IgD-negative memory B cell (primary cell): ENCODE measurements at regions not wholly inside any gene's neighbourhood (a gene's known extent, or its start where the extent isn't known, plus 50 kb on each side); places are given as distances from the start of the nearest gene placed in this dataset.

Source experiments
- H3K27ac Mint-ChIP-seq, 3 donors: one replicate each; pipeline ENCODE4 v1.8.0; 2020 to 2022; ENCODE audit warnings: mild to moderate bottlenecking in 3 of 3, mixed read lengths in 3 of 3, moderate library complexity in 1 of 3
- H3K27me3 Mint-ChIP-seq: one replicate; pipeline ENCODE4 v1.8.0; 2021; ENCODE audit warnings: mixed read lengths
- H3K36me3 Mint-ChIP-seq: one replicate; pipeline ENCODE4 v1.8.0; 2020; ENCODE audit warnings: mild to moderate bottlenecking, mixed read lengths
- H3K4me1 Mint-ChIP-seq, 3 donors: one replicate each; pipeline ENCODE4 v1.8.0; 2020 to 2022; ENCODE audit warnings: mixed read lengths in 3 of 3, mild to moderate bottlenecking in 1 of 3
- H3K4me3 Mint-ChIP-seq, 4 donors: one replicate each; pipeline ENCODE4 v1.8.0; 2020 to 2022; ENCODE audit warnings: mild to moderate bottlenecking in 4 of 4, mixed read lengths in 4 of 4, moderate library complexity in 3 of 4
- H3K9me3 Mint-ChIP-seq, 3 donors: one replicate each; pipeline ENCODE4 v1.8.0; 2020 to 2021; ENCODE audit warnings: mixed read lengths in 3 of 3, mild to moderate bottlenecking in 1 of 3

- Mint-ChIP-seq H3K4me1 (no peaks in the 10 kb centered on the region), H3K36me3 (no peaks in the 10 kb centered on the region), H3K4me3 (no peak overlapping the region), H3K27ac (no peak overlapping the region), H3K9me3 (peaks cover 0 to 4% (median 4%) of the 10 kb centered on the region in 3 donors), H3K27me3 (no peaks in the 10 kb centered on the region)
Measured at GRCh38 chr11:41988951-41989572, 529.6 kb upstream of the LRRC4C start.

GRCh38 chr11:41989823-41990380, 530.5 kb upstream of the LRRC4C start:
- Mint-ChIP-seq H3K4me1 (no peaks in the 10 kb centered on the region), H3K27ac (no peak overlapping the region), H3K9me3 (peaks cover 0 to 6% (median 4%) of the 10 kb centered on the region in 3 donors), H3K36me3 (no peaks in the 10 kb centered on the region), H3K27me3 (no peaks in the 10 kb centered on the region), H3K4me3 (no peak overlapping the region)

- no peaks in the 10 kb centered on the region for H3K27me3 Mint-ChIP-seq
- H3K36me3 Mint-ChIP-seq, result no peaks in the 10 kb centered on the region
- H3K9me3 Mint-ChIP-seq, result peaks cover 0 to 4% (median 4%) of the 10 kb centered on the region in 3 donors
- H3K4me3 Mint-ChIP-seq, result no peak overlapping the region
- H3K4me1 Mint-ChIP-seq, result peaks cover 0 to 2% (median 0%) of the 10 kb centered on the region in 3 donors
- H3K27ac Mint-ChIP-seq, result no peak overlapping the region
Measured at GRCh38 chr11:41996533-41996932, 537.1 kb upstream of the LRRC4C start.

- Mint-ChIP-seq H3K4me1 (peaks cover 0 to 2% (median 0%) of the 10 kb centered on the region in 3 donors), H3K36me3 (no peaks in the 10 kb centered on the region), H3K27ac (no peak overlapping the region), H3K9me3 (peaks cover 0 to 4% (median 4%) of the 10 kb centered on the region in 3 donors), H3K4me3 (no peak overlapping the region), H3K27me3 (no peaks in the 10 kb centered on the region)
Measured at GRCh38 chr11:41997844-41998401, 538.5 kb upstream of the LRRC4C start.

GRCh38 chr11:41999066-41999465, 539.6 kb upstream of the LRRC4C start:
- Mint-ChIP-seq H3K4me3 (no peak overlapping the region), H3K4me1 (peaks cover 0 to 2% (median 0%) of the 10 kb centered on the region in 3 donors), H3K27ac (no peak overlapping the region), H3K9me3 (peaks cover 0 to 4% (median 2%) of the 10 kb centered on the region in 3 donors), H3K36me3 (no peaks in the 10 kb centered on the region), H3K27me3 (no peaks in the 10 kb centered on the region)

GRCh38 chr11:42003801-42004200, 544.3 kb upstream of the LRRC4C start:
- no peak overlapping the region for H3K27ac Mint-ChIP-seq
- no peaks in the 10 kb centered on the region for H3K27me3 Mint-ChIP-seq
- H3K36me3 Mint-ChIP-seq, result no peaks in the 10 kb centered on the region
- H3K4me1 Mint-ChIP-seq, result no peaks in the 10 kb centered on the region
- peaks cover 0 to 4% (median 2%) of the 10 kb centered on the region in 3 donors for H3K9me3 Mint-ChIP-seq
- H3K4me3 Mint-ChIP-seq, result no peak overlapping the region

- Mint-ChIP-seq H3K27me3 (no peaks in the 10 kb centered on the region), H3K27ac (no peak overlapping the region), H3K4me1 (no peaks in the 10 kb centered on the region), H3K9me3 (peaks cover 0 to 4% (median 2%) of the 10 kb centered on the region in 3 donors), H3K36me3 (no peaks in the 10 kb centered on the region), H3K4me3 (no peak overlapping the region)
Measured at GRCh38 chr11:42006766-42007165, 547.3 kb upstream of the LRRC4C start.

- H3K4me3 Mint-ChIP-seq, result no peak overlapping the region
- peaks cover 0 to 8% (median 0%) of the 10 kb centered on the region in 3 donors for H3K9me3 Mint-ChIP-seq
- no peaks in the 10 kb centered on the region for H3K4me1 Mint-ChIP-seq
- H3K27ac Mint-ChIP-seq, result no peak overlapping the region
- H3K27me3 Mint-ChIP-seq, result no peaks in the 10 kb centered on the region
- H3K36me3 Mint-ChIP-seq, result no peaks in the 10 kb centered on the region
Measured at GRCh38 chr11:42012271-42012670, 552.8 kb upstream of the LRRC4C start.

GRCh38 chr11:42013656-42014201, 554.3 kb upstream of the LRRC4C start:
- Mint-ChIP-seq H3K27ac (no peak overlapping the region), H3K36me3 (peaks cover 2% of the 10 kb centered on the region), H3K27me3 (no peaks in the 10 kb centered on the region), H3K4me1 (no peaks in the 10 kb centered on the region), H3K9me3 (peaks cover 0 to 8% (median 2%) of the 10 kb centered on the region in 3 donors), H3K4me3 (no peak overlapping the region)

GRCh38 chr11:42021911-42022310, 562.5 kb upstream of the LRRC4C start:
- no peaks in the 10 kb centered on the region for H3K4me1 Mint-ChIP-seq
- peaks cover 0 to 8% (median 2%) of the 10 kb centered on the region in 3 donors for H3K9me3 Mint-ChIP-seq
- no peaks in the 10 kb centered on the region for H3K27me3 Mint-ChIP-seq
- H3K36me3 Mint-ChIP-seq, result peaks cover 2% of the 10 kb centered on the region
- no peak overlapping the region for H3K4me3 Mint-ChIP-seq
- H3K27ac Mint-ChIP-seq, result no peak overlapping the region

- no peak overlapping the region for H3K4me3 Mint-ChIP-seq
- H3K9me3 Mint-ChIP-seq, result peaks cover under 1 to 7% (median 6%) of the 10 kb centered on the region in 3 donors
- H3K27ac Mint-ChIP-seq, result no peak overlapping the region
- H3K4me1 Mint-ChIP-seq, result no peaks in the 10 kb centered on the region
- H3K27me3 Mint-ChIP-seq, result no peaks in the 10 kb centered on the region
- peaks cover 2% of the 10 kb centered on the region for H3K36me3 Mint-ChIP-seq
Measured at GRCh38 chr11:42023267-42023666, 563.8 kb upstream of the LRRC4C start.

- H3K4me1 Mint-ChIP-seq, result no peaks in the 10 kb centered on the region
- no peak overlapping the region for H3K4me3 Mint-ChIP-seq
- H3K27me3 Mint-ChIP-seq, result no peaks in the 10 kb centered on the region
- peaks cover 2% of the 10 kb centered on the region for H3K36me3 Mint-ChIP-seq
- no peak overlapping the region for H3K27ac Mint-ChIP-seq
- H3K9me3 Mint-ChIP-seq, result peaks cover 0 to 8% (median 7%) of the 10 kb centered on the region in 3 donors
Measured at GRCh38 chr11:42025121-42025803, 565.8 kb upstream of the LRRC4C start.

GRCh38 chr11:42034826-42035225, 575.4 kb upstream of the LRRC4C start:
- no peak overlapping the region for H3K4me3 Mint-ChIP-seq
- peaks cover 0 to 4% (median 0%) of the 10 kb centered on the region in 3 donors for H3K4me1 Mint-ChIP-seq
- H3K27me3 Mint-ChIP-seq, result no peaks in the 10 kb centered on the region
- no peaks in the 10 kb centered on the region for H3K36me3 Mint-ChIP-seq
- no peak overlapping the region for H3K27ac Mint-ChIP-seq
- H3K9me3 Mint-ChIP-seq, result peaks cover 1 to 5% (median 3%) of the 10 kb centered on the region in 3 donors

GRCh38 chr11:42036201-42036600, 576.7 kb upstream of the LRRC4C start:
- H3K27me3 Mint-ChIP-seq, result no peaks in the 10 kb centered on the region
- peaks cover 0 to 4% (median 0%) of the 10 kb centered on the region in 3 donors for H3K4me1 Mint-ChIP-seq
- H3K27ac Mint-ChIP-seq, result no peak overlapping the region
- H3K4me3 Mint-ChIP-seq, result no peak overlapping the region
- no peaks in the 10 kb centered on the region for H3K36me3 Mint-ChIP-seq
- H3K9me3 Mint-ChIP-seq, result peaks cover 1 to 5% (median 3%) of the 10 kb centered on the region in 3 donors

GRCh38 chr11:42043312-42043711, 583.9 kb upstream of the LRRC4C start:
- H3K9me3 Mint-ChIP-seq, result peaks cover 2 to 16% (median 4%) of the 10 kb centered on the region in 3 donors
- no peaks in the 10 kb centered on the region for H3K27me3 Mint-ChIP-seq
- H3K36me3 Mint-ChIP-seq, result no peaks in the 10 kb centered on the region
- H3K4me3 Mint-ChIP-seq, result no peak overlapping the region
- H3K4me1 Mint-ChIP-seq, result no peaks in the 10 kb centered on the region
- H3K27ac Mint-ChIP-seq, result no peak overlapping the region
